ENCODE measurements at regions not wholly inside any gene's neighbourhood (a gene's known extent, or its start where the extent isn't known, plus 50 kb on each side); places are given as distances from the start of the nearest gene placed in this dataset.

DNA sequence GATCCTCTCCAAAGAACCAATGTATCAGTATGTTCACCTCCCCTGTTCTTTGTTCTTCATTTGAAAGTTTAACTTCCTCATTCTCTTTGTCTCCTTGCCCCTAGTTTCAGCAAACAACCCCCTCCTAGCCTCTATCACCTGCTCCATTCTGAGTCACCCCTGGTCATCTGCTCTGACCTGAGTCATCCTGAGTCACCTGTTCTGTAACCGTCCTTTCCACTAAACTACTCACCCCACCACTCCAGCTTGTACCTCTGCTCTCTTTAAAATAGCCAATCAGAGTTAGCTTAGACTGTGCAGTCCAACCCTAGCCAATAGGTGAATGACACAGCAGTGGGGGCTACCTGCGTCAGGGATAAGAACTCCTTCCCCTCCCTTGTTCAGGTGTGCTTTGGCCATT lies 249.8 kb upstream of the AADAT start:
- no peak for TF ChIP-seq POLR2A (IDR thresholded peaks at IDR 0.05)
- TF ChIP-seq, protein P1, sequence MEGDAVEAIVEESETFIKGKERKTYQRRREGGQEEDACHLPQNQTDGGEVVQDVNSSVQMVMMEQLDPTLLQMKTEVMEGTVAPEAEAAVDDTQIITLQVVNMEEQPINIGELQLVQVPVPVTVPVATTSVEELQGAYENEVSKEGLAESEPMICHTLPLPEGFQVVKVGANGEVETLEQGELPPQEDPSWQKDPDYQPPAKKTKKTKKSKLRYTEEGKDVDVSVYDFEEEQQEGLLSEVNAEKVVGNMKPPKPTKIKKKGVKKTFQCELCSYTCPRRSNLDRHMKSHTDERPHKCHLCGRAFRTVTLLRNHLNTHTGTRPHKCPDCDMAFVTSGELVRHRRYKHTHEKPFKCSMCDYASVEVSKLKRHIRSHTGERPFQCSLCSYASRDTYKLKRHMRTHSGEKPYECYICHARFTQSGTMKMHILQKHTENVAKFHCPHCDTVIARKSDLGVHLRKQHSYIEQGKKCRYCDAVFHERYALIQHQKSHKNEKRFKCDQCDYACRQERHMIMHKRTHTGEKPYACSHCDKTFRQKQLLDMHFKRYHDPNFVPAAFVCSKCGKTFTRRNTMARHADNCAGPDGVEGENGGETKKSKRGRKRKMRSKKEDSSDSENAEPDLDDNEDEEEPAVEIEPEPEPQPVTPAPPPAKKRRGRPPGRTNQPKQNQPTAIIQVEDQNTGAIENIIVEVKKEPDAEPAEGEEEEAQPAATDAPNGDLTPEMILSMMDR (IDR thresholded peaks at IDR 0.05), result no peak

Measured in esophagus squamous epithelium (tissue), 4 donors.